ENCODE measurements at regions not wholly inside any gene's neighbourhood (a gene's known extent, or its start where the extent isn't known, plus 50 kb on each side); places are given as distances from the start of the nearest gene placed in this dataset.

- no peak for ATAC-seq (ENCODE audit: insufficient read depth, low FRiP score)
- H3K36me3 ChIP-seq (ENCODE audit: control insufficient read depth in 4 of 4, insufficient read depth in 4 of 4, low read length in 4 of 4), result no peaks in the 10 kb centered on the region
- no peak overlapping the region for H3K27ac ChIP-seq (ENCODE audit: low read depth in 1 of 2, low read length in 1 of 2)
- no peak for DNase-seq
- H3K9me3 ChIP-seq (ENCODE audit: control insufficient read depth in 4 of 4, insufficient read depth in 3 of 4, low read length in 3 of 4), result peaks cover 0 to 9% (median 0%) of the 10 kb centered on the region in 4 donors
- H3K9ac ChIP-seq (ENCODE audit: insufficient read depth in 1 of 2, low read length in 2 of 2), result no peak overlapping the region
- H3K4me3 ChIP-seq, result no peak overlapping the region
- peaks cover 0 to 2% (median 0%) of the 10 kb centered on the region in 3 donors for H3K27me3 ChIP-seq (ENCODE audit: control insufficient read depth in 3 of 3, insufficient read depth in 3 of 3, low read length in 2 of 3)
- TF ChIP-seq CTCF (IDR thresholded peaks at IDR 0.05; ENCODE audit: control extremely low read depth, extremely low read depth), result no peak
- no peaks in the 10 kb centered on the region for H3K4me1 ChIP-seq (ENCODE audit: control insufficient read depth in 5 of 5, insufficient read depth in 5 of 5, low read length in 5 of 5)
- WGBS, 2 donors, result 83 to 88% methylated on average over 9 of the region's 9 CpGs
Observed at GRCh38 chr10:130519791-130520190, 383.6 kb downstream of the GLRX3 start.

DNA sequence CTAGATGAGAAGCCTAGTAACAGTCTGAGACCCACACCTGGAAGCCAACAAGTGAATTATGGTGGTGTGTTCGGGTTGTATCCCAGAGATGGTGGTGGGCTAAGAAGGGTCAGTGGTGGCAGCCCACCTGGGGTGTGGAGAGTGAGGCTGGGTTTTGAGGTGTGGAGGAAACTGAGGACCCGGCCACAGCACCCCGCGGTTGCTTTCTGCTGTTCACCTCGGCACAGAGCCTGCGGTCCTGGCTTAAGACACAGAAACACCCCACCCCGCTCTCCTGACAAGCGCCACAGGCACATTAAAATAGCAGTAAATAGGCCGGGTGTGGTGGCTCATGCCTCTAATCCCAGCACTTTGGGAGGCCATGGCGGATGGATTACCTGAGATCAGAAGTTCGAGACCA is 395.1 kb downstream of the GLRX3 start:
- no peak for DNase-seq
- no peak for TF ChIP-seq CTCF (IDR thresholded peaks at IDR 0.05; ENCODE audit: control extremely low read depth, extremely low read depth)
- Histone ChIP-seq H3K4me3 (no peak overlapping the region), H3K36me3 (ENCODE audit: control insufficient read depth in 4 of 4, insufficient read depth in 4 of 4, low read length in 4 of 4) (no peaks in the 10 kb centered on the region), H3K27me3 (ENCODE audit: control insufficient read depth in 3 of 3, insufficient read depth in 3 of 3, low read length in 2 of 3) (no peaks in the 10 kb centered on the region), H3K9ac (ENCODE audit: insufficient read depth in 1 of 2, low read length in 2 of 2) (no peak overlapping the region), H3K9me3 (ENCODE audit: control insufficient read depth in 4 of 4, insufficient read depth in 3 of 4, low read length in 3 of 4) (peaks cover 0 to 2% (median 0%) of the 10 kb centered on the region in 4 donors), H3K4me1 (ENCODE audit: control insufficient read depth in 5 of 5, insufficient read depth in 5 of 5, low read length in 5 of 5) (no peaks in the 10 kb centered on the region), H3K27ac (ENCODE audit: low read depth in 1 of 2, low read length in 1 of 2) (no peak overlapping the region)
- 92 to 93% methylated on average over 11 of the region's 11 CpGs for WGBS, 2 donors
- no peak for ATAC-seq (ENCODE audit: insufficient read depth, low FRiP score)

DNA sequence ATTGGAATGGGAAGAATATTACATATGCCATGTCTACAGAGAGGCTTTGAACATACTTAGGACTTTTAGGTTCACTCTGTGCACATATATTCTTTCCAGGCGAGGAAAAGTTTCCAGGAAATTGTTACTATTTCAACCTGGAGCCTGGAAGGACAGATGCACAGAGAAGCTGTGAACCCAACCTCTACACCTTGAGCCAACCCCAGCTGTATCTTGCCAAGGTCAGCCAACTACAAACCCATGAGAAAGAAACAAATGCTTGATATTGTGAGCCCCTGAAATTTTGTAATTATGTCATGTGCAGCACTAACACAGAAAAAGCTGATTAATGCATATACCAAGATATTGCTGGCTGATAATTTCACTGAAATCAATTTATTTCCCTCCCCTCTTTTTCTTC is 404.9 kb downstream of the GLRX3 start:
- no peaks in the 10 kb centered on the region for H3K4me1 ChIP-seq (ENCODE audit: control insufficient read depth in 5 of 5, insufficient read depth in 5 of 5, low read length in 5 of 5)
- H3K9ac ChIP-seq (ENCODE audit: insufficient read depth in 1 of 2, low read length in 2 of 2), result no peak overlapping the region
- H3K27me3 ChIP-seq (ENCODE audit: control insufficient read depth in 3 of 3, insufficient read depth in 3 of 3, low read length in 2 of 3), result no peaks in the 10 kb centered on the region
- H3K4me3 ChIP-seq, result no peak overlapping the region
- no peak overlapping the region for H3K27ac ChIP-seq (ENCODE audit: low read depth in 1 of 2, low read length in 1 of 2)
- TF ChIP-seq CTCF (IDR thresholded peaks at IDR 0.05; ENCODE audit: control extremely low read depth, extremely low read depth), result no peak
- DNase-seq (no peak), ATAC-seq (ENCODE audit: insufficient read depth, low FRiP score) (no peak)
- H3K36me3 ChIP-seq (ENCODE audit: control insufficient read depth in 4 of 4, insufficient read depth in 4 of 4, low read length in 4 of 4), result no peaks in the 10 kb centered on the region
- WGBS, 2 donors, result 71 to 86% methylated on average over 1 of the region's 1 CpG
- no peaks in the 10 kb centered on the region for H3K9me3 ChIP-seq (ENCODE audit: control insufficient read depth in 4 of 4, insufficient read depth in 3 of 4, low read length in 3 of 4)

DNA sequence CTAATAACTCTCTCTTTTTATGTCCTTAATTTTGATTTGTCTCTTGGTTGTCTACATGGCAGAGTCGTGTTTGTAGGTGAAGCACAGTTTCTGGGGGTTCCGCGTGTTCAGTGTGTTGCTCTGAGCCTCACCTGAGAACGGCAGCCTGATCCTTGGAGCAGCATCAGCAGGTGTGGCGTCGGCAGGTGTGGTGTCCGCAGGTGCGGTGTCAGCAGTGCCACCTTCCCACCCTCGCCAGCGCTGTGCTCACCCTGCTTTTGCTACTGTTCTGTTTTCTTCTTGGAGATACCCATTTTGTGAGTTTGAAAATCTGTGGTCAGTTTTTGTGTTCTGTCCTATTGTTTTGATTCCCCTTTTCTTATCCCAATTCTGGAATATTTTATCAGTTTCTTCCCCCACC is 406.6 kb downstream of the GLRX3 start:
- WGBS, 2 donors, result 73 to 90% methylated on average over 10 of the region's 10 CpGs
- no peak overlapping the region for H3K4me3 ChIP-seq

More for the DNA sequence above, 406.6 kb downstream of the GLRX3 start:
- Histone ChIP-seq H3K27me3 (ENCODE audit: control insufficient read depth in 3 of 3, insufficient read depth in 3 of 3, low read length in 2 of 3) (no peaks in the 10 kb centered on the region), H3K27ac (ENCODE audit: low read depth in 1 of 2, low read length in 1 of 2) (no peak overlapping the region), H3K9me3 (ENCODE audit: control insufficient read depth in 4 of 4, insufficient read depth in 3 of 4, low read length in 3 of 4) (no peaks in the 10 kb centered on the region), H3K9ac (ENCODE audit: insufficient read depth in 1 of 2, low read length in 2 of 2) (no peak overlapping the region), H3K4me1 (ENCODE audit: control insufficient read depth in 5 of 5, insufficient read depth in 5 of 5, low read length in 5 of 5) (no peaks in the 10 kb centered on the region), H3K36me3 (ENCODE audit: control insufficient read depth in 4 of 4, insufficient read depth in 4 of 4, low read length in 4 of 4) (no peaks in the 10 kb centered on the region)
- DNase-seq, result no peak
- TF ChIP-seq CTCF (IDR thresholded peaks at IDR 0.05; ENCODE audit: control extremely low read depth, extremely low read depth), result no peak
- no peak for ATAC-seq (ENCODE audit: insufficient read depth, low FRiP score)
